GDM1 (cell line): ENCODE measurements at regions not wholly inside any gene's neighbourhood (a gene's known extent, or its start where the extent isn't known, plus 50 kb on each side); places are given as distances from the start of the nearest gene placed in this dataset.

Experiments
- DNase-seq: peaks from one replicate; lab custom pipeline; 2025; lab: John Stamatoyannopoulos, UW

GRCh38 chr22:47767403-47767802, 1005.0 kb downstream of the TBC1D22A start:
- DNase-seq: no peak

DNA sequence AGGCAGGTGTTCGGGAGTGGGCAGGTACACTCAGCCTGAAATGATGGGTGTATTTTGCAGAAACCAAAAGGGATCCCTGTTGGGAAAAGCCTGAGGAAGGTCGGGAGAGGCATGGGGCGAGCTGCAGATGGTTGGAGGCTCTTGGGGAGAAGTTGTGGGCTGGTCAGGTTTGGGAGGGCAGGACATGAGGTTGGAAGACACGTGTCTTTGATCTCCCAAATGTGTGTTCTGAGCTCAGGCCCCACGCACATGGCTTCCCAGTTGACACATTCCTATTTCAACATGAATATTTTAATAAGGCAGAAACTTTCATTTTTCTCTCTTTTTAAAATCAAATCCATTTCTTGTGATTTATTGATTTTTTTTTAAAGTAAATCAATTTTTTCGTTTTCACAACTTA, 1003.3 kb downstream of the TBC1D22A start:
- DNase-seq: no peak

DNA sequence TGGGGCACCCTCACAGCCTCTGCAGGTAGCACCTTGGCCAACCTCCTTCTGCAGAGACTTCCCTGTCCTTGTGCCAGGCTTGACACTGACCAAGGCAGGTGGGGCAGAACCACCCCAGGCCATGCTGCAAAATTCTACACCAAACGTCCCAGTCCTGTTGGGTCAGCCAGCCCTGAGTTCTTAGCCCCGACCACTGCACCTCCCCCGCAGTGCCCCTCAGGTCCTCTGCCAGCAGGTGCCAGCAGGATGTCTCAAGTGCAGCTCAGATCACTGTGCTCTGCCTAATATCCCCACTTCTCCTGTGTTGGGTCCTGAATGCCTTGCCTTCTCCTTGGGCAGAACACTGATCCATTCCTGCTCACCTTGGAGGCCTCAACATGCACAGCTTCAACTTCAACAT, 999.7 kb downstream of the TBC1D22A start:
- no peak for DNase-seq

DNA sequence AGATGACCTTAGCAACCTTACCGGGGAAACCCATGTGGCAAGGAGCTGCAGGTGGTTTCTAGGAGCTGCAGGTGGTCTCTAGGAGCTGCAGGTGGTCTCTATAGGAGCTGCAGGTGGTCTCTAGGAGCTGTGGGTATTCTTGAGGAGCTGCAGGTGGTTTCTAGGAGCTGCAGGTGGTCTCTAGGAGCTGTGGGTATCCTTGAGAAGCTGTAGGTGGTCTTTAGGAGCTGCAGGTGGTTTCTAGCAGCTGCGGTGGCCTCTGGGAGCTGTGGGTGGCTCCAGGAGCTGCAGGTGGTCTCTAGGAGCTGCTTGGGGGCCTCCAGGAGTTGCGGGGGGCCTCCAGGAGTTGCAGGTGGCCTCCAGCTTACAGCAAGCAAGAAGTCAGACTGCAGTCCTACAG, 997.5 kb downstream of the TBC1D22A start:
- DNase-seq: no peak

DNA sequence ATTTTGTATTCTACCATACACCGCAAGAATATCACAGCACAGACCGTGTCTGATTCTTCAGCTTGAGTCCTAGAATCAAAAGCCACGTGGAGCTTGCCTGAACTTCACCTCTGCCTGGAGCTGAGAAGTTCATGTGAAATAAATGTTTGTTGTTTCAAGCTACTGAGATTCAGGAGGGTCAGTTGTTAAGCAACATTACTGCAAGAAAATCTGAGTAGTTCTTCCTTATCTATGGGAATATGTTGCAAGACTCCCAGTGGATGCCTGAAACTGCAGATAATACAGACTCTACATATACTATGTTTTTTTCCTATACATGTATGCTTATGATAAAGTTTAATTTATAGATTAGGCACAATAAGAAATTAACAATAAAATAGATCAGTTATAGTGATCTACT, 995.3 kb downstream of the TBC1D22A start:
- no peak for DNase-seq

- no peak for DNase-seq
Observed at GRCh38 chr22:47750086-47750485, 987.6 kb downstream of the TBC1D22A start.

GRCh38 chr22:47748957-47749356, 986.5 kb downstream of the TBC1D22A start:
- DNase-seq: no peak

DNA sequence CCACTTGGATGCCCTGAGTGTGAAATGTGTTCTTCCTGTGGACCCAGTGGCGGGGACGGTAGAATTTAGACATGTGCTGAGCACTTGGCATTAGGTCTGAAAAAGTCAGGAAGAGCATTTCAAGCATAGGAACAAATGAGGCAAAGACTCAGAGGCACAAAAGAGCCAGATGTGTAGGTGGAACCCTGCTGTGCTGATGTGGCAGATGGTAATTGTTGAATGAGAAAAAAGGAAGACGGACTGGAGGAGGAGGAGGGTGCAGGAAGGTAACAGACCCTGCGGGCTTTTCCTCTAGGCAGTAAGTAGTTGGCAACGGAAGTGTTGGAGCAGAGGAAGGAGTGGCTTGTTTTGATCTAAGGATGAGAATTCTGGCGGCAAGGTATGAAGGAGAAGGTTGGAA, 985.8 kb downstream of the TBC1D22A start:
- DNase-seq: no peak

DNA sequence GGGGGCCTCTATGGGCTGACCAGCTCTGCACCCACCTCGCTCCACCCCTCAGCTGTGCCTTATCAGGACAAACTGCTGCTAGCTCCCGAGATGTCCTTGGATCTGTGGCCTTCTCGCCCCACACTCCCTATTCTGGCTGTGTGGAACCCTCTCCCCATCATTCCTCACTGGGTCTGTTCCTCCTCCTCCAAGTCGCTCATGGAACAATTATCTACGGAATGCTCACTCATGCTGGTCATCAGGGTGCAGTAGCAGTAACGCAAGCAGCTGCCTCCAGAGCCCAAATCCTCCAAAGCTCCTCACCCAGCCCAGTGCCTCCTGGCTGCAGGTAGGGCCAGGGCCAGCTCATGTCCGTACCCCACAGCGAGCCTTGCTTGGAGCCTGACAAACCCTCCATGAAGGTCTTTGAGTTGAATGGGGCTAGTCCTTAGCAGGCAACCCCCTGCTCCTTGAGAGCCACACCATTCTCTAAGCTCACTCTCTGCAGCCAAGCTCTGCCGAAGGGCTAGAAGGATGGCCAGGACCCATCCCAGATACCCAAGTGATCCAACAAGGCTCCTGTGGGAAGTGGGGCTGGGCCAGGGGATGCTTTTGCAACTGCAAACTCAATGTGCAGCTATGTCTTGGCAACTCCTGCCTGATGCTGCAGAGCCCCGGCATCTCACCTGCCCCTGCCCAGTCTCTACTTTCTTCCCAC, 977.8 kb downstream of the TBC1D22A start:
- no peak for DNase-seq

- DNase-seq: no peak
Observed at GRCh38 chr22:47739291-47740015, 977.0 kb downstream of the TBC1D22A start.

DNA sequence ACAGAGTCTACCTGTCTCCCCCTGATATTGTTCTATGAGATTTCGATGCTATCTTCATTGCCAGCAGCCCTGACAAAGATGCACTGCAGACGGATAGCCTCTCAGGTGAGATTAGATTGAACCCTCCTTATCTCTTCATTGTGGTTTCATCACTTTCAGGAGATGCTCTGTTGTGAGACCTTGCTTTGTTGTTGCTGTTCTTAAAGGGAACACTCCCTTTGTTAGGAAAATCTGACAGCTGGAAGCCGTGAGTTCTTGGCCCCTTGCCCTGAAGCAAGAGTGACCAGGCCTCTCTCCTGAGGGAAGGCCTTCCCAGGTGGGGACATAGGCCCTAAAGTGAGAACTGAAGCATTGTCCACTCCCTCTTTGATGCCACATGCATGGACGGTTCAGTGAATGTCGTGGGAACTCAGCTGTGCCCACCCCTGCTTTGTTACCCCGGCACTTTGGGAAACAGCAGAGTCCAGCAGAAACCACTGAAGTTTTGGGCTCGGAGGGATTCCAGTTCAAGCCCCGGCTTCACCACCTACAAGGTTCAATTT, 976.1 kb downstream of the TBC1D22A start:
- DNase-seq: no peak

GRCh38 chr22:47736186-47737034, 974.0 kb downstream of the TBC1D22A start:
- no peak for DNase-seq

DNA sequence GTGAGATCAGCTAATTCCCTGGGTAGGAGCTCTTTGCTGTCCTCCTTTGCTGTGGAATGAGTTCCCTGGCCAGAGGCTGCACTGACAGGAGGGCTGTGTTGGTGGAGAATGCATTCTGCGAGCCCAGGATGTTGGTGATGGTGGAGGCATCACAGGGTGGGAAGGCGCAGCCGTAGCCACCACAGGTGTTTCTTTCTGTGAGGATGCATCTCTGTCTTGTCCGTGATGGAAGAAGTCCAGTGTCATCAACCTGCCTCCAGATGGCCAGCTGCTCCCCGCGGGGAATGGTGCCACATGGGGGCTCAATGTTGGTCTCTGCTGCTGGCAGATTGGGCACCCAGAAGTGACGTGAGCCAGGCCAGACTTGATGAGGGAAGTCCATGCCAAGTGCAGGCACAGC, 972.1 kb downstream of the TBC1D22A start:
- no peak for DNase-seq

DNA sequence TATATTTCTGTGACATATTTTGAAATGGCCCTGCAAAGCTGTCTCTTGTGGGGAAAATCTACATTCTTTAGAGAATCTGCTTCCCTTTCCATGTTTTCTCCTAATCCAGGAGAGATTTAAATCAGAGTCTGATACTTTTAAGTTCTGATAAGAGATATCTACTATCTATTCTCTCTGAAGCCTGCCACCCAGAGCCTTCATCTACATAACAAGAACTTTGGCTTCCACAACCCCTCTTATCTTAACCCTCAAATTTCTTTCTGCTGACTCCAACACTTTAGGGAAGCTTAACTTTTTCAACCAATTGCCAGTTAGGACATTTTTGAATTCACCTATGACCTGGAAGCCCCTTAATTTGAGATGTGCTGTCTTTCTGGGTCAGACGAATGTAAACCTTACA, 965.2 kb downstream of the TBC1D22A start:
- DNase-seq: no peak

- no peak for DNase-seq
Observed at GRCh38 chr22:47724751-47725150, 962.3 kb downstream of the TBC1D22A start.

GRCh38 chr22:47724030-47724429, 961.6 kb downstream of the TBC1D22A start:
- DNase-seq: no peak

GRCh38 chr22:47718337-47718736, 955.9 kb downstream of the TBC1D22A start:
- no peak for DNase-seq

GRCh38 chr22:47716890-47717615, 954.6 kb downstream of the TBC1D22A start:
- no peak for DNase-seq

DNA sequence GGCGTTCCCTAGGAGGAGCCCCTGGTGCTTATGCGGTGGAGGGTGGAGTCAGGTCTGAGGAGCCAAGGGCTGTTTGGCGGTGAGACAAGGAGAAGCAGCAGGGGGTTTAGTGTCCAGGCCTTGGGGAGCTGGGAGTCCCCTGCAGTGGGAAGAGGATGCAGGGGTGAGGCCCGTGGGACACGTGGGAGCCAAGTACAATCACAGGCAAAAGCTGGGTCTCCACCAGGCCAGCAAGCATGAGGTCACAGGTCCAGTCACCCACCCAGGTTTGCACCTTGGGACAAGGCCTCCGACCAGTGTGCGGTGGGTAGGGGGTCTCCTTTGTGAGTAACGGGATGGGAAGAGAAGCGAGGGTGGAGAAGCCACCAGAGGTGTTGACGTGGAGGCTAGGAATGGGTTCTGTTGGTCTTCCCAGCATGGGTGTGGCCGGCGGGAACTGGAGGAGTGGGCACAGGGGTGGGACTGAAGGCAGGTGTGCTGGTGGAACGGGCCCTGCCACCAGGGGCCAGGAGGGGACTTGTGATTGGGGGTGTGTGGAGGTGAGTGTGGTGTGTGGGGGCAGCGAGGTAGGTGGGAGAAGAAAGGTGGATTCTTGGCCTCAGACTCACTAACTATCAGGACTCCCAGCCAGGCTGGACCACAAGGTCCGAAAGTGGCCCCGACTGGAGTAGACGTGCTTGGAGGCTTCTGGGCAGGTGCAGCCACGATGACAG, 953.6 kb downstream of the TBC1D22A start:
- no peak for DNase-seq

DNA sequence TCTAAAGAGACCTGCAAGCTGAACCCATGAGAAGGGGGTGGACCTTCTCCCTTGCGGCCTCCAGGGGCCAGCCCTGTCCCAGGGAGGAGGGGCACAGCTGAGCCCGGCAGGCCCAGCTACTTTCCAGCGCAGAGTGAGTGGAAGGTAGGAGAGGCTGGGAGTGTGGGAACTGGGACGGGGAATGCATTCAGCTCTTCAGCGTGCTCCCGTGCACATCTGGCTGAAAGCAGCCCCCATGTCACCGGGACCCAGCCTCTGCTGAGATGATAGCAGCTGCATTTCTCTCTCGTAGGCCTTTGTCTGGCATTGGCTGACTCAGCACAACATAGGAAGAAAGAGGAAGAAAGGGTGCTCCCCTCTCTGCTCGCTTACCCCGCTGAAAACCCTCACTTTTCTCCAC, 951.5 kb downstream of the TBC1D22A start:
- DNase-seq: no peak

DNA sequence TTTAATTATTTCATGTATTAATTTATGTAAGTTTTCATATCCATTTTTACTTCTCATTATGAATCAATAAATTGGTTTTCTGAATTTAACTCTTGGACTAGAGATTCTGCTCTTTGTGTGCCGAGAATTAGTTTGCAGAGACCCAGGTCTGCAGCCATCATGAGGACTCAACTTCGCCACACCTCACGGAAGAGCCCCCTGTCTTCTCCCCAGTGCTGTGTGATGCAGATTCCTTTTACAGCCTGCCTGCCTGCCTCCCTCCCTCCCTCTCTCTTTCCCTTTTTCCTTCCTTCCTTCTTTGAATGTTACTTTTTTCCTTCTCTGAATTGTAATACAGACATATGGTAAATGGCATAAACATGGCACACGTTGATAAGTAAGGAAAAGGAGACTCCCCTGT, 947.7 kb downstream of the TBC1D22A start:
- DNase-seq: no peak
